SK-N-SH (cell line): ENCODE measurements at regions not wholly inside any gene's neighbourhood (a gene's known extent, or its start where the extent isn't known, plus 50 kb on each side); places are given as distances from the start of the nearest gene placed in this dataset.

ENCODE experiments used
- CTCF ChIA-PET: fragments of 300-600, 350-600 bp; formaldehyde crosslinking; extraction: SDS; loops from one replicate; lab custom pipeline; 2021; lab: Yijun Ruan, JAX
- POLR2A ChIA-PET: fragments of 350-600 bp; sonication (Branson Sonifier 250); formaldehyde crosslinking; extraction: SDS; loops from one replicate; lab custom pipeline; 2020; ENCODE audit warnings: antibody characterized with exemption, inconsistent platforms; lab: Yijun Ruan, JAX
- DNase-seq: peaks from one replicate; pipeline ENCODE4 v3.0.0; 2012
- H2AFZ ChIP-seq: fragments of 200-600 bp; sonication (generic); 2 replicates; pipeline ENCODE4 v1.8.1; 2016; ENCODE audit warnings: antibody characterized with exemption, mild to moderate bottlenecking, low read depth
- H3F3A ChIP-seq: fragments of 200-600 bp; sonication (generic); replicated peaks from 2 replicates; pipeline ENCODE3; 2016; ENCODE audit warnings: antibody characterized with exemption, mild to moderate bottlenecking; ENCODE audit not compliant: insufficient read depth
- H3K27ac ChIP-seq, 2 experiments: fragments of 200-500 bp in 1 of 2; fragments of 200-600 bp in 1 of 2; sonication (Bioruptor generic) in 1 of 2; sonication (generic), shearing (Covaris generic) in 1 of 2; 2 replicates each; pipeline versions ENCODE4 v1.5.1 to v1.6.1; 2014 to 2016; ENCODE audit warnings: low read depth in 2 of 2, inconsistent platforms in 1 of 2, low read length in 1 of 2, mild to moderate bottlenecking in 1 of 2, mixed read lengths in 1 of 2
- H3K27me3 ChIP-seq: fragments of 200-600 bp; sonication (generic), shearing (Covaris generic); 2 replicates; pipeline ENCODE4 v1.6.1; 2016; ENCODE audit warnings: mixed run types; ENCODE audit not compliant: insufficient read depth
- H3K36me3 ChIP-seq, 2 experiments: fragments of 200-500 bp in 1 of 2; fragments of 200-600 bp in 1 of 2; sonication (Bioruptor generic) in 1 of 2; sonication (generic) in 1 of 2; replicated peaks in 1 of 2; 2 replicates each; pipeline versions ENCODE3 to v1.5.1; 2014 to 2016; ENCODE audit warnings: low read length in 1 of 2, mild to moderate bottlenecking in 1 of 2; ENCODE audit not compliant: insufficient read depth in 2 of 2, control insufficient read depth in 1 of 2
- H3K4me1 ChIP-seq, 2 experiments: fragments of 200-500 bp in 1 of 2; fragments of 200-600 bp in 1 of 2; sonication (Bioruptor generic) in 1 of 2; sonication (generic), shearing (Covaris generic) in 1 of 2; 2 replicates each; pipeline versions ENCODE4 v1.5.1 to v1.6.1; 2014 to 2016; ENCODE audit warnings: low read depth in 1 of 2, low read length in 1 of 2, mixed run types in 1 of 2; ENCODE audit not compliant: insufficient read depth in 2 of 2, control insufficient read depth in 1 of 2
- H3K4me2 ChIP-seq: fragments of 200-600 bp; sonication (generic), shearing (Covaris generic); 2 replicates; pipeline ENCODE4 v1.6.1; 2017; ENCODE audit warnings: mixed run types
- H3K4me3 ChIP-seq, 2 experiments: fragments of 200-500 bp in 1 of 2; fragments of 200-600 bp in 1 of 2; sonication (Bioruptor generic) in 1 of 2; sonication (generic), shearing (Covaris generic) in 1 of 2; 2 replicates each; pipeline versions ENCODE4 v1.5.1 to v1.8.1; 2014 to 2016; ENCODE audit warnings: low read depth in 2 of 2, inconsistent platforms in 1 of 2, low read length in 1 of 2, mild to moderate bottlenecking in 1 of 2, mixed read lengths in 1 of 2, moderate library complexity in 1 of 2
- H3K79me2 ChIP-seq: fragments of 200-600 bp; sonication (generic); 2 replicates; pipeline ENCODE4 v1.8.1; 2017; ENCODE audit warnings: mild to moderate bottlenecking; ENCODE audit not compliant: insufficient read depth
- H3K9ac ChIP-seq: fragments of 200-600 bp; sonication (generic); 2 replicates; pipeline ENCODE4 v1.6.1; 2017; ENCODE audit warnings: mixed run types
- H3K9me2 ChIP-seq: fragments of 200-600 bp; sonication (generic); 2 replicates; pipeline ENCODE4 v1.6.1; 2017; ENCODE audit warnings: mixed run types
- H3K9me3 ChIP-seq: fragments of 200-600 bp; sonication (generic); 2 replicates; pipeline ENCODE4 v1.6.1; 2017; ENCODE audit warnings: mixed run types, mild to moderate bottlenecking, moderate library complexity
- H4K20me1 ChIP-seq: fragments of 200-600 bp; sonication (generic); 2 replicates; pipeline ENCODE4 v1.6.1; 2017; ENCODE audit warnings: mild to moderate bottlenecking, mixed run types; ENCODE audit not compliant: insufficient read depth
- EP300 ChIP-seq, 2 experiments: IDR thresholded peaks; 2 replicates each; pipeline versions ENCODE4 v1.4.0 to v1.6.1; 2012; ENCODE audit warnings: borderline replicate concordance in 1 of 2, low read depth in 1 of 2, low read length in 1 of 2
- EZH2phosphoT487 ChIP-seq: fragments of 200-600 bp; sonication (generic); IDR thresholded peaks from 2 replicates; pipeline ENCODE4 v1.6.1; 2017; ENCODE audit warnings: low read depth, mixed run types, mild to moderate bottlenecking, antibody characterized with exemption, moderate library complexity, borderline replicate concordance
- FOXJ3 ChIP-seq: sonication (generic); formaldehyde crosslinking; IDR thresholded peaks from 2 replicates; pipeline ENCODE4 v1.5.1; 2020; ENCODE audit warnings: mild to moderate bottlenecking, missing genetic modification reagents
- FOXM1 ChIP-seq: IDR thresholded peaks from 2 replicates; pipeline ENCODE4 v1.4.0; 2012; ENCODE audit warnings: low read depth, mild to moderate bottlenecking
- GABPA ChIP-seq: IDR thresholded peaks from 2 replicates; pipeline ENCODE4 v1.4.0; 2012; ENCODE audit warnings: low read depth, mild to moderate bottlenecking
- JUND ChIP-seq: IDR thresholded peaks from 2 replicates; pipeline ENCODE4 v1.4.0; 2012
- MXI1 ChIP-seq: IDR thresholded peaks from 2 replicates; pipeline ENCODE4 v1.6.1; 2012; ENCODE audit warnings: mild to moderate bottlenecking, low read depth, low read length, improper control_type of control experiment
- NFIC ChIP-seq: IDR thresholded peaks from 2 replicates; pipeline ENCODE4 v1.4.0; 2012; ENCODE audit warnings: borderline replicate concordance
- NRF1 ChIP-seq: IDR thresholded peaks from 2 replicates; pipeline ENCODE4 v1.6.1; 2012; ENCODE audit warnings: low read depth, mild to moderate bottlenecking, low read length
- POLR2AphosphoS5 ChIP-seq: IDR thresholded peaks from 2 replicates; pipeline ENCODE4 v1.6.1; 2012; ENCODE audit warnings: low read depth, low read length
- RCOR1 ChIP-seq: fragments of 150-350 bp; IDR thresholded peaks from 2 replicates; pipeline ENCODE4 v1.6.1; 2017; ENCODE audit warnings: antibody characterized with exemption, low read length
- RFX5 ChIP-seq: IDR thresholded peaks from 2 replicates; pipeline ENCODE4 v1.6.1; 2012; ENCODE audit warnings: mild to moderate bottlenecking, improper control_type of control experiment, low read length
- SIN3A ChIP-seq: IDR thresholded peaks from 2 replicates; pipeline ENCODE4 v1.6.1; 2012; ENCODE audit warnings: low read depth, mild to moderate bottlenecking, low read length, moderate library complexity, borderline replicate concordance
- SMC3 ChIP-seq: IDR thresholded peaks from 2 replicates; pipeline ENCODE4 v1.6.1; 2012; ENCODE audit warnings: low read depth, low read length, improper control_type of control experiment
- TAF1 ChIP-seq: IDR thresholded peaks from 2 replicates; pipeline ENCODE4 v1.6.1; 2012; ENCODE audit warnings: low read depth, mild to moderate bottlenecking, low read length, moderate library complexity, borderline replicate concordance
- TCF12 ChIP-seq: IDR thresholded peaks from 2 replicates; pipeline ENCODE4 v1.4.0; 2012
- TEAD4 ChIP-seq: IDR thresholded peaks from 2 replicates; pipeline ENCODE4 v1.4.0; 2012; ENCODE audit warnings: mild to moderate bottlenecking, borderline replicate concordance; ENCODE audit not compliant: insufficient read depth
- TF ChIP-seq, protein P1 (sequence below): IDR thresholded peaks from 2 replicates; pipeline ENCODE4 v1.4.0; 2012; ENCODE audit warnings: low read depth, borderline replicate concordance
- TF ChIP-seq, protein P2 (sequence below): IDR thresholded peaks from 2 replicates; pipeline ENCODE4 v1.4.0; 2012; ENCODE audit warnings: low read depth
- TF ChIP-seq, protein P3 (sequence below): IDR thresholded peaks from 2 replicates; pipeline ENCODE4 v1.4.0; 2012; ENCODE audit warnings: low read depth, borderline replicate concordance
- TF ChIP-seq, protein P4 (sequence below): IDR thresholded peaks from 2 replicates; pipeline ENCODE4 v1.6.1; 2012; ENCODE audit warnings: mild to moderate bottlenecking, low read depth, low read length, moderate library complexity
- TF ChIP-seq, protein P5 (sequence below): fragments of 150-350 bp; IDR thresholded peaks from 2 replicates; pipeline ENCODE4 v1.6.1; 2016; ENCODE audit warnings: mild to moderate bottlenecking, low read depth, low read length

DNA sequence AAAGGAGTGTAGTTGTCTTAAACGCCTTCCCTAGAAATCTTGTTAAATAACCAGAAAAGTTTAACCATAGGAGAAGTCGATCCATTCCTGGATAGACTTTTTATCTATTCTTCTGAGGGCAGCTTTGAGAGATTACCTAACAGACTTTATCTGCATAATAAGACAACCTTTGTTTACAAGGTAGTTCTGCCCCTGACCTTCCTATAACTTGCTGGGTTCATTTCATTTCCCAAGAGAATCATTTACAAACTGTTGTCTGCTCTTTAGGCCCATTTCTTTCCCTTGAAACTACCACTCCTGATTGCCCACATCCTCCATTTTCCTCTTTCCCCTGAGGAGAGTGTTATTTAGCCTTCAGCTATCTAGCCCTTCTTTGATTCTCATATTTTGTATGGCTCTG, 65.9 kb upstream of the VPS13A start (continued):
- TF ChIP-seq, protein P1, sequence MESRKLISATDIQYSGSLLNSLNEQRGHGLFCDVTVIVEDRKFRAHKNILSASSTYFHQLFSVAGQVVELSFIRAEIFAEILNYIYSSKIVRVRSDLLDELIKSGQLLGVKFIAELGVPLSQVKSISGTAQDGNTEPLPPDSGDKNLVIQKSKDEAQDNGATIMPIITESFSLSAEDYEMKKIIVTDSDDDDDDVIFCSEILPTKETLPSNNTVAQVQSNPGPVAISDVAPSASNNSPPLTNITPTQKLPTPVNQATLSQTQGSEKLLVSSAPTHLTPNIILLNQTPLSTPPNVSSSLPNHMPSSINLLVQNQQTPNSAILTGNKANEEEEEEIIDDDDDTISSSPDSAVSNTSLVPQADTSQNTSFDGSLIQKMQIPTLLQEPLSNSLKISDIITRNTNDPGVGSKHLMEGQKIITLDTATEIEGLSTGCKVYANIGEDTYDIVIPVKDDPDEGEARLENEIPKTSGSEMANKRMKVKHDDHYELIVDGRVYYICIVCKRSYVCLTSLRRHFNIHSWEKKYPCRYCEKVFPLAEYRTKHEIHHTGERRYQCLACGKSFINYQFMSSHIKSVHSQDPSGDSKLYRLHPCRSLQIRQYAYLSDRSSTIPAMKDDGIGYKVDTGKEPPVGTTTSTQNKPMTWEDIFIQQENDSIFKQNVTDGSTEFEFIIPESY, result no peak
- TF ChIP-seq, protein P2, sequence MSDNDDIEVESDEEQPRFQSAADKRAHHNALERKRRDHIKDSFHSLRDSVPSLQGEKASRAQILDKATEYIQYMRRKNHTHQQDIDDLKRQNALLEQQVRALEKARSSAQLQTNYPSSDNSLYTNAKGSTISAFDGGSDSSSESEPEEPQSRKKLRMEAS, result no peak
- no peak for TF ChIP-seq FOXM1
- no peak for TF ChIP-seq TAF1
- TF ChIP-seq NRF1, result no peak
- TF ChIP-seq JUND, result no peak
- no peak for TF ChIP-seq RCOR1

DNA sequence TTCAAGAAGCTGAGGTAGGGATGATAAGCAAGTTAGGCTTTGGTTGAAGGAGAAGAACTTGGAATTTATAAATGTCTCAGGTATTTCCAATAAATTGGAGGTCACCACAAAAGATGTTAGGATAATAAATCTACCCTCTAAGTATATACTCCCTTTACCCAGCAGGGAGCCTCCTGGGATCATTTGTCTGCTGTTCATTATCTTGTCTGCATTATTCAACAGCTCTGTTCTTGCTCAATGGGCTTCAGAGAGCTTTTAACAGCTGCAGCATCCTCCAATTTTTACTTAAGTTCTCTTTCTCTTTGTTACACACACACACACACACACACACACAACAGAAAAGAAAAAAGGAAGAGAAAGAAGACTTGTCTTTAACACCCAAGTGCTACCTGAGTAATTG, 51.7 kb upstream of the VPS13A start:
- no peaks in the 10 kb centered on the region for H3K36me3 ChIP-seq
- H3K9me2 ChIP-seq, result no peaks in the 10 kb centered on the region
- H3K9me3 ChIP-seq, result no peaks in the 10 kb centered on the region
- no peak overlapping the region for H3K9ac ChIP-seq
- no peaks in the 10 kb centered on the region for H3K4me1 ChIP-seq
- no peak overlapping the region for H3K4me3 ChIP-seq
- TF ChIP-seq NFIC (no peak), NRF1 (no peak), SIN3A (no peak), FOXJ3 (CRISPR knock-in tag) (no peak), RCOR1 (no peak), TCF12 (no peak), SMC3 (no peak), EZH2phosphoT487 (no peak), MXI1 (no peak), TEAD4 (no peak), RFX5 (no peak), POLR2AphosphoS5 (no peak), FOXM1 (no peak), EP300 (IDR thresholded peaks at IDR 0.05; ENCODE audit: borderline replicate concordance in 1 of 2, low read depth in 1 of 2, low read length in 1 of 2) (no peak), GABPA (no peak)
- TF ChIP-seq, protein P3, sequence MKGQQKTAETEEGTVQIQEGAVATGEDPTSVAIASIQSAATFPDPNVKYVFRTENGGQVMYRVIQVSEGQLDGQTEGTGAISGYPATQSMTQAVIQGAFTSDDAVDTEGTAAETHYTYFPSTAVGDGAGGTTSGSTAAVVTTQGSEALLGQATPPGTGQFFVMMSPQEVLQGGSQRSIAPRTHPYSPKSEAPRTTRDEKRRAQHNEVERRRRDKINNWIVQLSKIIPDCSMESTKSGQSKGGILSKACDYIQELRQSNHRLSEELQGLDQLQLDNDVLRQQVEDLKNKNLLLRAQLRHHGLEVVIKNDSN, result no peak
- TF ChIP-seq, protein P2, result no peak
- TF ChIP-seq, protein P4, sequence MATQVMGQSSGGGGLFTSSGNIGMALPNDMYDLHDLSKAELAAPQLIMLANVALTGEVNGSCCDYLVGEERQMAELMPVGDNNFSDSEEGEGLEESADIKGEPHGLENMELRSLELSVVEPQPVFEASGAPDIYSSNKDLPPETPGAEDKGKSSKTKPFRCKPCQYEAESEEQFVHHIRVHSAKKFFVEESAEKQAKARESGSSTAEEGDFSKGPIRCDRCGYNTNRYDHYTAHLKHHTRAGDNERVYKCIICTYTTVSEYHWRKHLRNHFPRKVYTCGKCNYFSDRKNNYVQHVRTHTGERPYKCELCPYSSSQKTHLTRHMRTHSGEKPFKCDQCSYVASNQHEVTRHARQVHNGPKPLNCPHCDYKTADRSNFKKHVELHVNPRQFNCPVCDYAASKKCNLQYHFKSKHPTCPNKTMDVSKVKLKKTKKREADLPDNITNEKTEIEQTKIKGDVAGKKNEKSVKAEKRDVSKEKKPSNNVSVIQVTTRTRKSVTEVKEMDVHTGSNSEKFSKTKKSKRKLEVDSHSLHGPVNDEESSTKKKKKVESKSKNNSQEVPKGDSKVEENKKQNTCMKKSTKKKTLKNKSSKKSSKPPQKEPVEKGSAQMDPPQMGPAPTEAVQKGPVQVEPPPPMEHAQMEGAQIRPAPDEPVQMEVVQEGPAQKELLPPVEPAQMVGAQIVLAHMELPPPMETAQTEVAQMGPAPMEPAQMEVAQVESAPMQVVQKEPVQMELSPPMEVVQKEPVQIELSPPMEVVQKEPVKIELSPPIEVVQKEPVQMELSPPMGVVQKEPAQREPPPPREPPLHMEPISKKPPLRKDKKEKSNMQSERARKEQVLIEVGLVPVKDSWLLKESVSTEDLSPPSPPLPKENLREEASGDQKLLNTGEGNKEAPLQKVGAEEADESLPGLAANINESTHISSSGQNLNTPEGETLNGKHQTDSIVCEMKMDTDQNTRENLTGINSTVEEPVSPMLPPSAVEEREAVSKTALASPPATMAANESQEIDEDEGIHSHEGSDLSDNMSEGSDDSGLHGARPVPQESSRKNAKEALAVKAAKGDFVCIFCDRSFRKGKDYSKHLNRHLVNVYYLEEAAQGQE, result no peak
- TF ChIP-seq, protein P5, sequence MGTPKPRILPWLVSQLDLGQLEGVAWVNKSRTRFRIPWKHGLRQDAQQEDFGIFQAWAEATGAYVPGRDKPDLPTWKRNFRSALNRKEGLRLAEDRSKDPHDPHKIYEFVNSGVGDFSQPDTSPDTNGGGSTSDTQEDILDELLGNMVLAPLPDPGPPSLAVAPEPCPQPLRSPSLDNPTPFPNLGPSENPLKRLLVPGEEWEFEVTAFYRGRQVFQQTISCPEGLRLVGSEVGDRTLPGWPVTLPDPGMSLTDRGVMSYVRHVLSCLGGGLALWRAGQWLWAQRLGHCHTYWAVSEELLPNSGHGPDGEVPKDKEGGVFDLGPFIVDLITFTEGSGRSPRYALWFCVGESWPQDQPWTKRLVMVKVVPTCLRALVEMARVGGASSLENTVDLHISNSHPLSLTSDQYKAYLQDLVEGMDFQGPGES, result no peak
- POLR2A ChIA-PET, result no interaction called here
- no peak overlapping the region for H3K4me2 ChIP-seq
- CTCF ChIA-PET, result interaction anchor here (0.6 to 3.9 kb wide), 3 partner anchors 23 to 720 kb away, joined by 3 to 12 read pairs (median 6); no protein-coding TSS in a partner anchor
- H3K27ac ChIP-seq, result no peak overlapping the region
- H3K79me2 ChIP-seq, result no peaks in the 10 kb centered on the region
- no peaks in the 10 kb centered on the region for H4K20me1 ChIP-seq
- DNase-seq, result no peak
- H3K27me3 ChIP-seq, result peaks cover 4% of the 10 kb centered on the region; the same call in 1 of the 2 replicates
- no peak overlapping the region for H2AFZ ChIP-seq
- no peaks in the 10 kb centered on the region for H3F3A ChIP-seq
